NCI-H82 treated with DMSO at 0.1 percent for 48 hours (cell line): ENCODE measurements at regions not wholly inside any gene's neighbourhood (a gene's known extent, or its start where the extent isn't known, plus 50 kb on each side); places are given as distances from the start of the nearest gene placed in this dataset.
"Not testable (repeated sequence)": the region's sequence is repeated elsewhere in the genome, so short reads cannot be mapped to it uniquely, and the experiment has no call there.

ENCODE experiments used
- DNase-seq: peaks from one replicate; lab custom pipeline; 2025; ENCODE audit not compliant: unreplicated experiment; lab: John Stamatoyannopoulos, UW

- not testable (repeated sequence) for DNase-seq
Observed at GRCh38 chr9:91019871-91020270, 218.3 kb downstream of the SYK start.

GRCh38 chr9:91021656-91022055 is 220.0 kb downstream of the SYK start:
- not testable (repeated sequence) for DNase-seq

- no peak for DNase-seq
Observed at GRCh38 chr9:91023741-91024140, 222.1 kb downstream of the SYK start.

GRCh38 chr9:91024841-91025240 is 223.2 kb downstream of the SYK start:
- no peak for DNase-seq

GRCh38 chr9:91025856-91026255 is 224.2 kb downstream of the SYK start:
- DNase-seq: no peak

- DNase-seq: no peak
Observed at GRCh38 chr9:91026266-91026665, 224.6 kb downstream of the SYK start.

GRCh38 chr9:91027005-91027404 is 225.4 kb downstream of the SYK start:
- DNase-seq: no peak

GRCh38 chr9:91028166-91028827 is 226.7 kb downstream of the SYK start:
- no peak for DNase-seq

GRCh38 chr9:91029650-91030361 is 228.2 kb downstream of the SYK start:
- no peak for DNase-seq

- DNase-seq: no peak
Observed at GRCh38 chr9:91032121-91032531, 230.5 kb downstream of the SYK start.

GRCh38 chr9:91033270-91033669 is 231.7 kb downstream of the SYK start:
- no peak for DNase-seq

- no peak for DNase-seq
Observed at GRCh38 chr9:91033797-91034196, 232.2 kb downstream of the SYK start.

- DNase-seq: no peak
Observed at GRCh38 chr9:91034521-91034920, 232.9 kb downstream of the SYK start.

- DNase-seq: no peak
Observed at GRCh38 chr9:91034976-91035824, 233.6 kb downstream of the SYK start.

GRCh38 chr9:91035825-91036208 is 234.2 kb downstream of the SYK start:
- DNase-seq: no peak

GRCh38 chr9:91036356-91036755 is 234.7 kb downstream of the SYK start:
- no peak for DNase-seq

GRCh38 chr9:91036826-91037510 is 235.3 kb downstream of the SYK start:
- no peak for DNase-seq

- DNase-seq: no peak
Observed at GRCh38 chr9:91037511-91038482, 236.2 kb downstream of the SYK start.

- DNase-seq: no peak
Observed at GRCh38 chr9:91038483-91039124, 237.0 kb downstream of the SYK start.
